GM12892 (cell line): ENCODE measurements at regions not wholly inside any gene's neighbourhood (a gene's known extent, or its start where the extent isn't known, plus 50 kb on each side); places are given as distances from the start of the nearest gene placed in this dataset.

Experiments
- DNase-seq: peaks from one replicate; pipeline ENCODE4 v3.0.0; 2011; ENCODE audit not compliant: insufficient read length
- FAIRE-seq: peaks from 2 replicates; lab custom pipeline; 2011; peaks lifted over from hg19 to GRCh38; lab: Jason Lieb, UNC
- POLR2A ChIP-seq: IDR thresholded peaks from 2 replicates; pipeline ENCODE4 v1.6.1; 2011; ENCODE audit warnings: low read depth, low read length, control low read depth
- POLR2AphosphoS5 ChIP-seq: IDR thresholded peaks from 2 replicates; pipeline ENCODE4 v1.6.1; 2011; ENCODE audit warnings: low read depth, low read length, control low read depth
- TAF1 ChIP-seq: IDR thresholded peaks from 2 replicates; pipeline ENCODE4 v1.6.1; 2011; ENCODE audit warnings: low read depth, mild to moderate bottlenecking, control low read depth, low read length, borderline replicate concordance

DNA sequence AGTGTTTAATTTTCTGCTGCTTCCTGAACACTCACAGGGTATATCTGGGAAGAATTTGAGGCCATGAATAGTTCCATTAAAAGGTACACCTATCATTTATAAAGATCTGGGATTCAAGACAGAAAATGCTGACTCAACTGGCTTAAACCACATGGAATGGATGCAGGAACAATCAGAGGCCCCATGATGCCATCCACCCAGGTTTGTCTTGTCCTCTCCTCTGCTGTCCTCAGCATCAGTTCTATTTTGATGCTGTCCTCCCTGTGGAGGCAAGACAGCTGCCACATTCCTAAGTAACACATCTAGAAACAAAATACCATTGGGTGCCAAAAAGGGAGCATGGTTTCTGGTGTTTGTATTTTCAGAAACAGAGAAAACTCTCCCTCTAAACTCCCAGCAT, 143.4 kb downstream of the ELOVL4 start:
- no peak for TF ChIP-seq TAF1
- no peak for TF ChIP-seq POLR2A
- TF ChIP-seq POLR2AphosphoS5: no peak
- FAIRE-seq (no peak), DNase-seq (no peak)

DNA sequence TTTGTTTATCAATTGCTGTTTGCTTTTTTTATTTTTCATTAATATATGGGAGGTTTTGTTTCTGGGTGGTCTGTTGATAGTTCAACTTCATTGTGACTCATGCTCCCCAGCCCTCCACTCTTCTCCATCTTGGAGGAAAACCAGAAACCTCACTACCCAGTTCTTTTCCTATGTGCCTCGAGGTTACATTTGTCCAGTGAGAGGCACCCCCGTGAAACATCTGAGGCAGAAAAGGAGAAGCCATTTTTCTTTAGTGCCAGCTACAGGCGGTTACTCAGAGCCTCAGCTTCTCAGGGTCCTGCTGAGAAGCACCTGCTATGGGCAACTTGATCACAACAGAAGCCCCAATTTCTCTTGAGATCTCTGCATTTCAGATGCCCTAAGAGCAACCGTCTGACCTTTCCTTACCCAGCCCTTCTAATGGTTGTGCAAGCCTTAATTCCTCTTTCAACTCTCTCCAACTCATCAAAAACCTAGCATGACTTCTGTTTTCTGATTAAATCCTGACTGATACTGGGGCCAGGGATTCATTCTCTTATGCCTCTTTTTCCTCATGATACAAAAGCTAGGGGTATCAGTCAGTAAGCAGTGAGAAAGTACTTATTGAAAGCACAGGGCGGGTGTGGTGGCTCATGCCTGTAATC, 144.6 kb downstream of the ELOVL4 start:
- no peak for FAIRE-seq
- DNase-seq: no peak

GRCh38 chr6:79801362-79801761, 146.0 kb downstream of the ELOVL4 start:
- no peak for DNase-seq
- FAIRE-seq: no peak
- TF ChIP-seq TAF1 (no peak), POLR2AphosphoS5 (no peak), POLR2A (no peak)

More for the DNA sequence above, 144.6 kb downstream of the ELOVL4 start:
- TF ChIP-seq POLR2A: no peak
- TF ChIP-seq TAF1: no peak
- TF ChIP-seq POLR2AphosphoS5: no peak

DNA sequence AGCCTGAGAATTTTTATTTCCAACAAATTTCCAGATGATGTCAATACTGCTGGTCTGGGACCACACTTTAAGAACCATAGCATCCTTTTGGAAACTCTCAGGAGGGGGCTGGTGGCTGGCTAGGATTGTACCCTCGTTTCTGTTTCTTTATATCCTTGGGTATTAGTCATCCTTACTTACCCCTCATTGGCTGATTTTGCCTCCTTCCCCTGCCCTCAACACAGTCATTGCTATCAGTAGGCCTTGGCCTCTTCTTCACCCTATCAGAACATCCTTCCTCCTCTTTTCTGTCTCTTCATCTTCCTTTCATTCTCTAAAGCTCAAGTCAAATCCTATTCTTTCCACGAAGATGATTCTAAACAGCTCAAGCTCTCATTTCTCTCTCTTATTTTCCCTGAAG, 148.5 kb downstream of the ELOVL4 start:
- FAIRE-seq: no peak
- no peak for TF ChIP-seq POLR2A
- TF ChIP-seq TAF1: no peak
- TF ChIP-seq POLR2AphosphoS5: no peak
- DNase-seq: no peak

DNA sequence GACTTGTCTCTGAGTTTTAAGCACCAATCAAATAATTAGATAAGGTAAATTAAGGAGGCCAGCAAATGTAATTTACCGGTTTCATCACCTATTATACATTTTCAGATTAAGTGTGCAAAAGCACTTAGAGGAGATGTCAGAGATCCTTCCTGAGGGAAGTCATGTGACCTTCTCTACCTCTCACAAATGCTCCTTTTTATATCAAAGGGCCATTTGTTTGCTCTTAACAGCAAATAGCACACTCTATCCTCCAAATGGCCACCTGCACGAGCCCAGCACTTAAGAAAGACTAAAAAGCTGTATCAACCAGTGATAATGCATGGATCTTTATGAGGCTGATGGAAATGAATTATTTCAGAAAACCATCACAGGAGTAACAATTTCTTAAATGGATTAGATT, 149.4 kb downstream of the ELOVL4 start:
- no peak for TF ChIP-seq TAF1
- no peak for TF ChIP-seq POLR2A
- no peak for TF ChIP-seq POLR2AphosphoS5
- DNase-seq (no peak), FAIRE-seq (no peak)

- FAIRE-seq (no peak), DNase-seq (no peak)
- TF ChIP-seq POLR2A (no peak), TAF1 (no peak), POLR2AphosphoS5 (no peak)
Observed at GRCh38 chr6:79797163-79797764, 150.1 kb downstream of the ELOVL4 start.

DNA sequence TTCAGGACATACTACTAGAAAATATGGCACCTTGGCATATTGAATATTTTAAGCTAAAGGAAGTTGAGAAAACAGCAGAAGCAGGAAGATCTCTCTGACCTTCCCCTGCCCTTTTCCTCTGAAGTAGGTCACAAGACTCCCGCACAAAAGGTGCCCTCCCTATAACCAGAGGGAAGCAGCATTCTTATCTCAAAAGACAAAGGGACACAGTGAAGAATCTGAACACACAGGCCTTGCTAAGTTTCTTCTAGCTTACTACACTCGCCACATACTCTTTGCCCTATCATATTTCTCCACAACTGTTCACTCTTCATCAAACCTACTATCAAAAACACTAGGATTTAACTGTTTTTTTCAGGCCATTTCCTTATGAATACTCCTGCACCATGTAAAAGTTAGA, 151.2 kb downstream of the ELOVL4 start:
- TF ChIP-seq POLR2AphosphoS5: no peak
- no peak for TF ChIP-seq TAF1
- TF ChIP-seq POLR2A: no peak
- no peak for FAIRE-seq
- DNase-seq: no peak

DNA sequence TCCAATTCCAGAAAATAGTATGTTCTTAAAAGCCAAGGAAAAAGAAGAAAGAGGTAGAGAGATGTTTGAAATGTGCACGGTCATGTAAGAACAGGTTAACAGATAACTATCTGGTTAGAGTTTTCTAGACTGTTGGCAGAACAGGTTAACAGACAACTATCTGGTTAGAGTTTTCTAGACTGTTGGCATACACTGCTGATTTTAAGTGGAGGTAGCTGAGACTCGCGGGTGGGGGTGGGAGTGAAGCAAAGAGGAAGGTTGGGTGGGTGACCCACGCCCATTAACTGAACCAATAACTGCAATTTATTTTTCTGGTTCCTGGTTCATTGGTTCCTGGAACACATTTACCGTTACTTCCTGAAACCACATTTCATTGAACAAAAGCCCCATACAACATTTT, 157.5 kb downstream of the ELOVL4 start:
- TF ChIP-seq POLR2A (no peak), TAF1 (no peak), POLR2AphosphoS5 (no peak)
- FAIRE-seq (no peak), DNase-seq (no peak)

- no peak for DNase-seq
- no peak for FAIRE-seq
- TF ChIP-seq POLR2AphosphoS5 (no peak), POLR2A (no peak), TAF1 (no peak)
Observed at GRCh38 chr6:79788756-79789155, 157.6 kb downstream of the SH3BGRL2 start.

DNA sequence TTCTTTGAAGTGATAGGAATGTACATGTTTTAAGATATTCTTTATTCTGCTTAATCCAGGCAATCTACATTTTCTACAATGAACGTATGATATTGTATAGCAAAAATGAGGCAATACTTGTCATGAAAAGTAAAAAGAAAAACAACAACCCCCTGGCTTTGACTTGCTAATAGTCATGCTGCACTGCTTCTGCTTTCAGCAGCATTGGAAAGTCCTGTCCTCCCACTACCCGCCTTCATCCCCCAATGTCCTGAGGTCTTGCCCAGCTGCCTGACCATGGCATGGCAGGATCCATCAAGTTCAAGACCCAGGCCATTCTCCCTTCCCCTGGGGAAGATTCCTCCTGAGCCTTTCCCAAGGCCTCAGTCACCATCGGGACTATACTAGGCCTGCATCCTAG, 156.5 kb downstream of the SH3BGRL2 start:
- TF ChIP-seq TAF1: no peak
- TF ChIP-seq POLR2A: no peak
- no peak for TF ChIP-seq POLR2AphosphoS5
- DNase-seq (no peak), FAIRE-seq (no peak)

DNA sequence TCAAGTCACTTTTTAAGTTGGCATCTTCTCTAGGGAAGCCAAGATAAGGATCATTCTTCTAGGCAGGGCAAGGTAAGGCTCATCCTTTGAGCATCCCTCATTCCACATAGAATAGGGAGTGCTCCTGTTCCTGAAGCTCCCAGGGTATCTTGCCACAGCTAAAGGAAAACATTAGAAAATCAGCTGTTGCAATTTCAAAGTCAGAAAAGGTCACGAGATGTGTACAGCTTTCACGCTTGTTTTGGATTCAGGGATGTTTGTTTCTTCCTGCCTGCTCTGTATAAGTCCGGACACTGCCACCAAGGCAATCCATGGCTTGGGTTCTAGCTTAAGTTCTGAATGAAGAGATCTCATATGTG, 153.2 kb downstream of the SH3BGRL2 start:
- FAIRE-seq: no peak
- TF ChIP-seq POLR2AphosphoS5: no peak
- TF ChIP-seq TAF1: no peak
- no peak for TF ChIP-seq POLR2A
- DNase-seq: no peak
